Heart left ventricle (tissue), 16 donors: ENCODE measurements at regions not wholly inside any gene's neighbourhood (a gene's known extent, or its start where the extent isn't known, plus 50 kb on each side); places are given as distances from the start of the nearest gene placed in this dataset.

Experiments
- ATAC-seq, 4 donors: fragments of 200-7000 bp; cut with Tn5 transposase; one replicate each; pipeline ENCODE4 v1.9.1; 2020 to 2022; ENCODE audit warnings: moderate library complexity in 4 of 4, mild to moderate bottlenecking in 3 of 4, moderate number of reproducible peaks in 1 of 4
- DNase-seq, 5 donors: peaks; one replicate each; pipeline ENCODE4 v3.0.0-alpha.2; 2020
- H3K27ac ChIP-seq, 12 donors: fragments of 200-600 bp; sonication (generic) in 4 of 12; one replicate each; pipeline versions ENCODE4 v1.5.0 to v1.8.0; 2016 to 2022; ENCODE audit warnings: mild to moderate bottlenecking in 2 of 12
- H3K27me3 ChIP-seq, 9 donors: fragments of 200-600 bp; sonication (generic) in 2 of 9; one replicate each; pipeline versions ENCODE4 v1.5.1 to v1.8.0; 2016 to 2022; ENCODE audit warnings: mild to moderate bottlenecking in 3 of 9
- H3K36me3 ChIP-seq, 9 donors: fragments of 200-600 bp; sonication (generic) in 2 of 9; one replicate each; pipeline versions ENCODE4 v1.5.0 to v1.8.0; 2018 to 2022; ENCODE audit warnings: mild to moderate bottlenecking in 2 of 9
- H3K4me1 ChIP-seq, 12 donors: fragments of 200-600 bp; sonication (generic) in 4 of 12; one replicate each; pipeline versions ENCODE4 v1.5.0 to v1.8.0; 2016 to 2022; ENCODE audit warnings: mild to moderate bottlenecking in 3 of 12
- H3K4me3 ChIP-seq, 12 donors: fragments of 200-600 bp; sonication (generic) in 4 of 12; one replicate each; pipeline versions ENCODE4 v1.5.0 to v1.8.0; 2017 to 2022; ENCODE audit warnings: mild to moderate bottlenecking in 9 of 12, moderate library complexity in 4 of 12
- H3K9me3 ChIP-seq, 12 donors: fragments of 200-600 bp; sonication (generic) in 4 of 12; one replicate each; pipeline versions ENCODE4 v1.5.0 to v1.8.0; 2016 to 2022; ENCODE audit warnings: mild to moderate bottlenecking in 1 of 12
- POLR2A ChIP-seq, 2 donors: fragments of 450-650 bp; IDR thresholded peaks; one replicate each; pipeline ENCODE4 v1.6.1; 2017; ENCODE audit warnings: antibody characterized with exemption in 2 of 2, mild to moderate bottlenecking in 2 of 2, moderate library complexity in 2 of 2
- WGBS, 4 donors: extraction: QIAGEN DNeasy Blood & Tissue Kit in 2 of 4; methylation state at CpG; one replicate each; pipeline versions ENCODE4 v1.1.5 to v1.1.7; 2013 to 2018; 5-methylcytosine and 5-hydroxymethylcytosine counted together
- intact Hi-C, 10 donors: fragments of 100-400 bp; cut with DNase I; formaldehyde crosslinking; loops; one replicate each; pipeline versions ENCODE4 v1.11.1 to v1.14.2; 2022
- TF ChIP-seq, protein P1 (sequence below), 12 donors: fragments of 200-600 bp; sonication (generic) in 4 of 12; IDR thresholded peaks; one replicate each; pipeline versions ENCODE4 v1.5.0 to v1.8.0; 2018 to 2022; ENCODE audit warnings: antibody characterized with exemption in 12 of 12, mild to moderate bottlenecking in 5 of 12
- donor health status: ischemic (EF 13 %, LVEDD 7.1; RV severe dilation, severe dysfunction).
- donor health status: healthy with polysubstance abuse.
- donor health status: DM: no; HTN: yes; CAD: no.
- donor health status: DM: no; HTN: no; CAD: no.
- donor health status: ischemic (EF 25% LVEDD 6.9; RV normal size, moderate dysfunction).
- donor health status: ischemic (EF 25% LVEDD 5.7; RV mildly dilated, moderate dysfunction).
- donor health status: healthy.
- donor health status: DM: yes; HTN: yes; CAD: no.
- donor health status: ischemic (EF 35%, LVEDD 5.7; RV mildly dilated, moderate dysfunction).
- donor health status: nonischemic (EF 11% LVEDD 7.7; RV severe dilation, severe dysfunction).
- donor health status: DM: yes; HTN: yes; CAD: no.
- donor health status: PGD.
- donor health status: ischemic (EF 29% LVEDD 5.4; RV normal size, mild dysfunction).
- donor health status: nonischemic (EF 23%, LVEDD 6.1; RV moderate dilation, normal function).

DNA sequence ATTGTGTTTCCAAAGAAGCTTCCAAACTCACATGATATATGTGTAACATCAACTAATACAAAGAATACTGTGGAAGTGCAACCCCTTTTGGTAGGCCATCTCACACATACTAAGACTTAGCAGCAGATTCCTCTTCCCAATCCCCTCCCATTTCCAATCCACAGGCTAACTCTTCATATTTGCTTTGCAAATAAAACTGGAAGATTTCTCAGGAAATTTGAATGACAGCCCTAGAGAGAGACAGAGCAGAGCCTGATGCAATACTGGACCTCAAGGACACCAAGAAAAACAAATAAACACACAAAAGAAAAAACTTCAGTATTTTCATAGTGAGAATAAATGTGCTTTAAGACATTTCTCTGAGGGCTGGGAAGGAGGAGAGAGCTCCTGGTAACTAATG is 190.2 kb upstream of the BRINP3 start:
- no peak for ATAC-seq
- H3K4me1 ChIP-seq: no peaks in the 10 kb centered on the region

DNA sequence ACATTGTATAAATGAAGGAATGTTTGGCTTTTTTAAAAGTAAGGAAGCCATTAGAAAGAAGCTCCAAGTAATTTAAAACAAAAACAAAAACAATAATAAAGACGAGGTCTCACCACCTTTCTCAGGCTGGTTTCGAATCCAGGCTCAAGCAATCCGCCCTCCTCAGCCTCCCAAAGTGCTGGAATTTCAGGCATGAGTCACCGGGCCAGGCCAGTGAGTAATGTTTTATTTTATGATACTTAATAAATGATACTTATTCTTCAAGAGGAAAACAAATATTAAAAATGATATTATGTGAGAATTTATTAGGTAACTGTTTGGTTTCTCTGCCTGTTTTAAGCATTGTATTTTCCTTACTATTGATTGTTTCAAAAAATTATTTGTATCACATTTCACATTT is 201.4 kb upstream of the BRINP3 start:
- intact Hi-C loops: no loop called here

More for the DNA sequence above, 190.2 kb upstream of the BRINP3 start:
- no peak overlapping the region for H3K27ac ChIP-seq
- no peak for TF ChIP-seq POLR2A (IDR thresholded peaks at IDR 0.05)
- TF ChIP-seq, protein P1, sequence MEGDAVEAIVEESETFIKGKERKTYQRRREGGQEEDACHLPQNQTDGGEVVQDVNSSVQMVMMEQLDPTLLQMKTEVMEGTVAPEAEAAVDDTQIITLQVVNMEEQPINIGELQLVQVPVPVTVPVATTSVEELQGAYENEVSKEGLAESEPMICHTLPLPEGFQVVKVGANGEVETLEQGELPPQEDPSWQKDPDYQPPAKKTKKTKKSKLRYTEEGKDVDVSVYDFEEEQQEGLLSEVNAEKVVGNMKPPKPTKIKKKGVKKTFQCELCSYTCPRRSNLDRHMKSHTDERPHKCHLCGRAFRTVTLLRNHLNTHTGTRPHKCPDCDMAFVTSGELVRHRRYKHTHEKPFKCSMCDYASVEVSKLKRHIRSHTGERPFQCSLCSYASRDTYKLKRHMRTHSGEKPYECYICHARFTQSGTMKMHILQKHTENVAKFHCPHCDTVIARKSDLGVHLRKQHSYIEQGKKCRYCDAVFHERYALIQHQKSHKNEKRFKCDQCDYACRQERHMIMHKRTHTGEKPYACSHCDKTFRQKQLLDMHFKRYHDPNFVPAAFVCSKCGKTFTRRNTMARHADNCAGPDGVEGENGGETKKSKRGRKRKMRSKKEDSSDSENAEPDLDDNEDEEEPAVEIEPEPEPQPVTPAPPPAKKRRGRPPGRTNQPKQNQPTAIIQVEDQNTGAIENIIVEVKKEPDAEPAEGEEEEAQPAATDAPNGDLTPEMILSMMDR (IDR thresholded peaks at IDR 0.05): no peak
- H3K27me3 ChIP-seq: no peaks in the 10 kb centered on the region
- no peak overlapping the region for H3K4me3 ChIP-seq
- intact Hi-C loops: no loop called here
- peaks cover 0 to 2% (median 0%) of the 10 kb centered on the region in 12 donors for H3K9me3 ChIP-seq
- no peak for DNase-seq
- H3K36me3 ChIP-seq: no peaks in the 10 kb centered on the region

DNA sequence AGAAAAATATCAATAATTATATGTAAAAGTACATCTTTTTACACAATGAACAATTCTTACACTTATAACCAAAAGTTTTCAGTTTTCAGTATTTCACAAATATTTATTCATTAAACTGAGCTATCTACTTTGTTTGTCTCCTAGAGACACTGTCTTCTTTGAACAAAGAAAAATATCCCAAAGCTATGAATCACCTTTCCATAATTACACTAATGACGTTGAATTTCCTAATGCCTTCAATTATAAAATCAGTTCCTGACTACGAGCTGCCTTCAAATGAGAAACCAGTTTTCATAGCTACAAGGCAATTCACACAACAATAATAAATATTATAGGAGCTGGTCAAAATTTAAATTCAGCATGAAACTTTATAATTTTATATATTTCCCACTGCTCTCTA is 201.8 kb upstream of the BRINP3 start:
- WGBS, 4 donors: 60 to 70% (median 65%) methylated on average over 2 of the region's 2 CpGs
- Histone ChIP-seq H3K4me3 (no peak overlapping the region), H3K4me1 (no peaks in the 10 kb centered on the region), H3K9me3 (peaks cover 0 to 4% (median 0%) of the 10 kb centered on the region in 12 donors), H3K27me3 (no peaks in the 10 kb centered on the region), H3K36me3 (no peaks in the 10 kb centered on the region), H3K27ac (no peak overlapping the region)
- intact Hi-C loops: no loop called here
- DNase-seq (no peak), ATAC-seq (no peak)
- no peak for TF ChIP-seq POLR2A (IDR thresholded peaks at IDR 0.05)
- TF ChIP-seq, protein P1 (IDR thresholded peaks at IDR 0.05): no peak

More for the DNA sequence above, 201.4 kb upstream of the BRINP3 start:
- TF ChIP-seq, protein P1 (IDR thresholded peaks at IDR 0.05): no peak
- no peak for TF ChIP-seq POLR2A (IDR thresholded peaks at IDR 0.05)
- H3K4me1 ChIP-seq: no peaks in the 10 kb centered on the region
- no peak overlapping the region for H3K27ac ChIP-seq
- no peak overlapping the region for H3K4me3 ChIP-seq
- no peaks in the 10 kb centered on the region for H3K27me3 ChIP-seq
- ATAC-seq (no peak), DNase-seq (no peak)
- H3K36me3 ChIP-seq: no peaks in the 10 kb centered on the region
- 76 to 83% (median 80%) methylated on average over 4 of the region's 4 CpGs for WGBS, 4 donors
- peaks cover 0 to 5% (median 0%) of the 10 kb centered on the region in 12 donors for H3K9me3 ChIP-seq

DNA sequence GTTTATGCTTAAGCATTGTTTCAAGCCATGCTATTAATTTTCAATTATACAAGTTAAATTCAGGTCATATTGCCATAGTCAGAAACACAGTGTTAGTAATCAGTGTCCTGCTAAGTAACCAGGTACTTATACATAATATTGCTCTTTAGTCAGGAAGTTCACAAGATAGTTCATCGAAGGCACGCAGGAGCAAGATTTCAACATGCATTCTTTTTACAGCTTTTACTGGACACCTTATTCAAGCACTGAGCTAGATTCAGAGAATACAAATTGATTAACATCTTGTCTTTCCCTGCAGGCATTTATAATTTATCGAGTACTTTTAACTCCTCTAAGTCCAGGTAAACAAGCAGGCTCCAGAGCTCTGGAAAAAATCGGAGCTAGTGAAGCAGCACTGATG is 202.3 kb upstream of the BRINP3 start:
- no peaks in the 10 kb centered on the region for H3K27me3 ChIP-seq
- no peak overlapping the region for H3K27ac ChIP-seq
- intact Hi-C loops: no loop called here
- 58 to 84% (median 76%) methylated on average over 4 of the region's 4 CpGs for WGBS, 4 donors
- no peak for ATAC-seq
- no peak overlapping the region for H3K4me3 ChIP-seq
- H3K9me3 ChIP-seq: peaks cover 0 to 2% (median 0%) of the 10 kb centered on the region in 12 donors
- no peaks in the 10 kb centered on the region for H3K36me3 ChIP-seq
- no peak for TF ChIP-seq POLR2A (IDR thresholded peaks at IDR 0.05)
- TF ChIP-seq, protein P1 (IDR thresholded peaks at IDR 0.05): no peak
- H3K4me1 ChIP-seq: no peaks in the 10 kb centered on the region
- DNase-seq: no peak
